Activated CD4-positive, alpha-beta T cell treated with anti-CD3 and anti-CD28 coated beads, Interleukin-2, Interleukin-4, amounts not matched to agents 100 ng/mL and 50 ng/mL, durations not matched to agents 16 hours and 8 hours (primary cell): ENCODE measurements at regions not wholly inside any gene's neighbourhood (a gene's known extent, or its start where the extent isn't known, plus 50 kb on each side); places are given as distances from the start of the nearest gene placed in this dataset.
A peak's percentile ranks its signal among the peaks of the same experiment; 100 is the strongest.

Source experiments
- DNase-seq: peaks from one replicate; pipeline ENCODE4 v3.0.0-alpha.2; 2020; ENCODE audit warnings: low spot score

GRCh38 chr4:36493251-36493650 is 211.8 kb downstream of the DTHD1 start:
- no peak for DNase-seq

GRCh38 chr4:36494016-36494415 is 212.6 kb downstream of the DTHD1 start:
- DNase-seq = no peak

- DNase-seq = no peak
These were observed 213.3 kb downstream of the DTHD1 start for GRCh38 chr4:36494747-36495146.

GRCh38 chr4:36502350-36502749 is 220.9 kb downstream of the DTHD1 start:
- DNase-seq = no peak

- DNase-seq = no peak
These were observed 227.0 kb downstream of the DTHD1 start for GRCh38 chr4:36508394-36508793.

DNA sequence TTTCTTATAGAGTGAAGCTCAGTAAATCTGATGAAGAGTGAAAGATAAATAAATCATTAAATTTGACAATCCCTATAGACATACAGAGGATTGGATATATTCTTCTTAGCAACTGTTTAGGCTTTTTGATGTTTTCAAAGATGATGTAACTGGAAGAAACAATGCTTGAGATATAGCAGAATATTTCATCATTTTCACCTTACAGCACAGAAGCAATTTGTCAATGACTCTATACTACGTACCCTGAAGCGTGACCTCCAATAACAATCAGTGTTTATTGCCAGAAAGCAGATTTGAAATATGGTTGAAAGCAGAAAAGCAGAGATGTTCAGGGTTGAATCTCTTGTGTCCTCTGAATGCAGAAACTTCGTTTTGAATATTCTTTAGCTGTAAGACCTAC is 228.4 kb downstream of the DTHD1 start:
- DNase-seq = no peak

- DNase-seq = no peak
These were observed 230.4 kb downstream of the DTHD1 start for GRCh38 chr4:36511785-36512184.

- DNase-seq = no peak
These were observed 235.2 kb downstream of the DTHD1 start for GRCh38 chr4:36516522-36517095.

GRCh38 chr4:36523182-36523581 is 241.8 kb downstream of the DTHD1 start:
- DNase-seq = no peak

DNA sequence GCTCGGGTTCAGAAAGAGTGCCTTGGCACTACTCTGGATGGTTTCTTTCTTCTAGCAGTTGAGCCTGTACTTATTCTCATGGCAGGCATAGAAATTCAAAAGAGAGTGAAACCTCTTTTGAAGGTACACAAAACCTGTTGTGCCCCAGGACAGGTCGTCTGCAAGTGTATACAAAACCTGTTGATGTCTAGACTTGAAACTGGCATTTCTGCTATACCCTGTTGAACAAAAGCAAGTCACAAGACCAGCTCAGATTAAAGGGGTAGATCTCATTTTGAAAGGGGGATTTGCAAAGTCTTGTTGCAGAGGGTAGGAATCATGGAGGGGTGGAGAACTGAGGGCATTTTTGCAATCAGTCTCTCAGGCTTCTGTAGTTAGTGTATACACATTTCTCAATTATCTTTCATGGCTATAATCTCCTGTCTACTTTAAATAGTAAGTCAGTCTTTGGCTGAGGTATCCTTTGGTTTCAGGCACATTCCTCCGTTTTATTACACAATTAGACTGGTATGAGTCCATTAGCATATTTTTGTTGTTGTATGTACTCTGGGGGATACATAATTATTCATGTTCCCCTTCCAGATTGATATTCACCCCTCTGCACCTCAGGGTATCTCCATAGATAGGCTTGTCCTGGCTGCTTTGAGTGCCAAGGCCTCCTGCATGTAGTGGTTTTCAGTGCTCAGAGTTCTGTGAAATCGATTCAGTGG is 251.4 kb downstream of the DTHD1 start:
- no peak for DNase-seq

DNA sequence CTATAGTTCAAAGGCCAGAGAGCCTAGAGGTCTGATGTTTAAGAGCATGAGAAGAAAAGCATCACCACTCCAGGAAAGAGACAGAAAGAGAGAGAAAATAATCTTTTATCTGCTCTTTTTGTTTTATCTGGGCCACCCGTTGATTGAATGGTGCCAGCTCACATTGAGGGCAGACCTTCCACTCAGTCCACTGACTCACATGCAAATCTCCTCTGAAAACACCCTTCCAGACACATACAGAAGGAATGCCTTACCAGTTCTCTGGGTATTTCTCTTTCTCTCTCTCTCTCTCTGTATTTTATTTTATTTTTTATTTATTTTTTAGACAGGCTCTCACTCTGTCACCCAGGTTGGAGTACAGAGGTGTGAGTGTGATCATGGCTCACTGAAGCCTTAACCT is 252.5 kb downstream of the DTHD1 start:
- no peak for DNase-seq

- DNase-seq = no peak
These were observed 266.0 kb downstream of the DTHD1 start for GRCh38 chr4:36547383-36547782.

- no peak for DNase-seq
These were observed 267.8 kb downstream of the DTHD1 start for GRCh38 chr4:36549252-36549651.

DNA sequence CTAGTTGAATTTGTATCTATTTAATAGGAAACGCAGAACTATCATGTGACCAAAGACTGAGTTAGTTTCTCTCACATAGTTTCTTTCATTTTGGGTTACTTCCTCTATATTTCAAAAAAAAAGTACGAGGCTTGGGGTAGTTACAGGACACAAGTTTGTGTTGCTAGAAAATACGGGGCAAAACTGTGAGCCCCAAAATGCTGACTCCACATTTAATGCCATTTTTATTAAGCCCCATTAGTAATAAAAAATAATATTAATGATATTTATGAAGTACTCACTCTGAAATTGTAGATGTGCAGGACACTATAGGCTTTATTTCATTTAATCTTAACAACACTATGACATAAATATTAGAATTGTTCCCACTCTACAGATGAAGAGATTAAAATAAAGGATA is 268.6 kb downstream of the DTHD1 start:
- DNase-seq = no peak

DNA sequence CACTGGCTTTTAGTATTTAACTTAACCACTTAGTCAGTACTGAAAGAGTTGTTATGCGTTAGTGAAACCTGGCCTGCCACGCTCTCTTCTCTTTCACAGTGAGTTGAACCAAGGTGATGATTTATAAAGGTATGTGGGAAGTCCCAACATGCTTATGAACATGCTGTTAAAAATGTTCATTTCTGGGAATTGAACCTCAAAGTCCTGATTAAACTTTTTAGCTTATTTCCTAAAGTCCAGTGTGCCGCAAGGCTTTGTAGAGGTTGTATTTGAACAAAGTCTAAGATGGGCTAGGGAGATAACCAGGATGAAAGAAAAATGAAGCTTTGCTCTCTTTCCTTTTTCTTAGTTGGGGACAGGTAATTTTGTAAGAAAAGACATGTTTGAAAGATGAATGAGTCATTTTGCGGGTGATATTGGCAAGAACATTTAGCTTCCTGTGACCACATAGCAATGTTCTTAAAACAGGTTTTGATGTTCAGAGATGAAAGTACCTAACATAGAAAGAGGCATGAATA is 270.3 kb downstream of the DTHD1 start:
- peak; percentile 41 for DNase-seq

DNA sequence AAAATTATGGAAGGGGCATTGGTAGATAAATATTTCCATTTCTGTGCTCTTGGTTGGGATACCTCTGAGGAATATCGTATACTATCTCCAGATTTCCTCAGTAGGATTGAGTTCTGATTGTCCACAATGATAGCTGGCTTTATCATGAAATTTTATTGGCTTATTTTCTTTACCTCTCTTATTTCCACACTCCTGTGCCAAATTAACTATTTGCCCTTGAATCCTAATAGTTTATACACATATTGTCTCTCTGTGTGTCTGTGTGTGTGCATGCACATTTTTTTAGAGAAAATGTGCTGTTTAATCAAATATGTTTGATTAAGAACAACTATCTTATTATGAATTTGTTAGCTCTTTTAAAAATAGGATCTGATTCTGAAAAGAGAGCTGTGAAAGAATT is 271.6 kb downstream of the DTHD1 start:
- no peak for DNase-seq

GRCh38 chr4:36553453-36553852 is 272.0 kb downstream of the DTHD1 start:
- no peak for DNase-seq

DNA sequence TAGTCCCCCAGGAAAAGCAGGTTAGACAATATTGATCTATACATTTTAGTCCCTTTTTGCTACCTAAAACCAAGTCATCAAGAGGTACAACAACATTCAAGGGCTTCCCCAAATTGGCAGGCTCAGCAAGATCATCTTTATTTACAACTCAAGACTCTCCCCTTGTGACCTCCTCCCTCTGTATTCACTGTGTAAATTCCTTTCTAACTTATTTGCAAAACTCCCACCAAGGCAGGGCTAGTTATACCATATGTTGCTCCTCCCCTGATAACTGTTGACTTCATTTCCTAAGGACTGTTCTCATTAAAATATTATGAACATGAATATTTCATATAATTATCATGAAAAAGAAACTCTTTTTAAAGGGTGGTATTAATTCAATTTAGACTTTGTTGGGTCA is 275.6 kb downstream of the DTHD1 start:
- DNase-seq = no peak

GRCh38 chr4:36568575-36568974 is 287.2 kb downstream of the DTHD1 start:
- no peak for DNase-seq

DNA sequence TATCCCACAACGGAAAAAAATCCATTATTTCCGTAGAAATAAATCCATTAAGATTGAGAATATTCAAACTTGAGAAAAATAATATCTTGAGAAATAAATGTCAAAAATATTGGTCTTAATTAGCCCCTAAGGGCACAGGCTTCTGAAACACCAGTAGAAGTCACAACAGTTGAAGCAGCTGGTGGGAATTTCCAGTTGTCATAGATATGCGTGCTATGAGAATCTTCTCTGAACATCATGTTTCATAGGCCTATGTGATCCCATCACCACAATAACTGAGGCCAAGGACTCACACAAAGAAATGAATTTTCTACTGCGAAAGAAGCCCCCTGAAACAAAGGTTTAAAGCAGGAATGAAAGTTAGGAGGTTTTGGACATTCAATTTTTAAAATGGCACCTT is 292.0 kb downstream of the DTHD1 start:
- no peak for DNase-seq

- no peak for DNase-seq
These were observed 293.4 kb downstream of the DTHD1 start for GRCh38 chr4:36574816-36575215.

DNA sequence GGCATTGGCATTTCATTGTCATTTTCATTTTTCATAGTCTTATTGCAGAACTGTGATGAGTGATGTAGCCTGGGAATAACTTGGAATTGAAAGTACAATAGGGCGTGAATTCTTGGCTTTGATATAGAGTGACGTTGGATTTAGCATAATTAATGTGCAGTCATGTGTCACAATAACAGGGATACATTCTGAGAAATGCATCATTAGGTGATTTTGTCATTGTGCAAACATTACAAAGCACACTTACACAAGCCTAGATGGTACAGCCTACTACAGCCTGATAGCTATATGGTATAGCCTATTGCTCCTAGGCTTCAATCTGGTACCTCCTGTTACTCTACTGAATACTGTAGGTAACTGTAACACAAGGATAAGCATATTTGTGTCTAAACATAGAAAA is 300.8 kb downstream of the DTHD1 start:
- DNase-seq = no peak

- no peak for DNase-seq
These were observed 306.6 kb downstream of the DTHD1 start for GRCh38 chr4:36587909-36588472.

- no peak for DNase-seq
These were observed 308.9 kb downstream of the DTHD1 start for GRCh38 chr4:36590343-36590742.
